Hindlimb muscle (tissue), 1 donor: ENCODE measurements at regions not wholly inside any gene's neighbourhood (a gene's known extent, or its start where the extent isn't known, plus 50 kb on each side); places are given as distances from the start of the nearest gene placed in this dataset.
A peak's percentile ranks its signal among the peaks of the same experiment; 100 is the strongest.
"Not testable (repeated sequence)": the region's sequence is repeated elsewhere in the genome, so short reads cannot be mapped to it uniquely, and the experiment has no call there.

Experiments used
- DNase-seq: peaks from one replicate; pipeline ENCODE4 v3.0.0-alpha.2; 2013

DNA sequence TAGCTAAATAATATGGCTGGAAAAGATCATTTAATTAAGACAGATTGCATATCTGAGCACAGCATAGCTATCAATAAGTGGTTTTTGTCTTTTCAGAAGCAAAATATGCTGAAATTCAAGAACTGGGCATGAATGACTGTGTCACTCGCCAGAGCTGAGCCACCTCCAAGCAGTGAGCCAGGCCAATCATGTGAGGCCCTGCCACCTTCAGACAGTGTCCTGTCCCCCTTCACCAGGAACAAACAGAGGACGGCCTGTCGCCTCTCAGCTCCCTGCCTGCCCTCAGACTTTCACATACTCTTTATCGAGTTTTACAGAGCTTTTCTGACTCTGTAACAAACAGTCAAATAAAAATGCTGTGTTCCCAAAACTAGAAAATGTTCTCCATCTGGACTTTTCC is 171.0 kb upstream of the TSC22D1 start:
- no peak for DNase-seq

DNA sequence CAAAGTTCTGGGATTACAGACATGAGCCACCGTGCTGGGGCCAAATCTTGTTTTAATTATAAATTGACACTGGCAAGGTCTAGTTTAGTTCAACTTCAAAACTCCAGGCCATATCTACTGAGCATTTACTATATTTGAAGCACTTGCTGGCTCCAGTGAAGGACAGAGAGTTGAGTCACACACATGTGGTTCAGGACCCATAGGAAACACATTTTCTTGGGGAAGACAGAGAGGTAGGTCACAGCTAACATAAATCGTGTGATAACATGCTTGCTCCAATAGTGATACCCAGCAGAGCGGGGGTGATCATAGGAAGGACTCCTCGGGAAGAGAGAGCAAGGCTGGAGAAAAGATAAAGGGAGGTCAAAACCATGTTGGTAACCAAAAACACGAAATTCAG is 170.6 kb upstream of the TSC22D1 start:
- no peak for DNase-seq

DNA sequence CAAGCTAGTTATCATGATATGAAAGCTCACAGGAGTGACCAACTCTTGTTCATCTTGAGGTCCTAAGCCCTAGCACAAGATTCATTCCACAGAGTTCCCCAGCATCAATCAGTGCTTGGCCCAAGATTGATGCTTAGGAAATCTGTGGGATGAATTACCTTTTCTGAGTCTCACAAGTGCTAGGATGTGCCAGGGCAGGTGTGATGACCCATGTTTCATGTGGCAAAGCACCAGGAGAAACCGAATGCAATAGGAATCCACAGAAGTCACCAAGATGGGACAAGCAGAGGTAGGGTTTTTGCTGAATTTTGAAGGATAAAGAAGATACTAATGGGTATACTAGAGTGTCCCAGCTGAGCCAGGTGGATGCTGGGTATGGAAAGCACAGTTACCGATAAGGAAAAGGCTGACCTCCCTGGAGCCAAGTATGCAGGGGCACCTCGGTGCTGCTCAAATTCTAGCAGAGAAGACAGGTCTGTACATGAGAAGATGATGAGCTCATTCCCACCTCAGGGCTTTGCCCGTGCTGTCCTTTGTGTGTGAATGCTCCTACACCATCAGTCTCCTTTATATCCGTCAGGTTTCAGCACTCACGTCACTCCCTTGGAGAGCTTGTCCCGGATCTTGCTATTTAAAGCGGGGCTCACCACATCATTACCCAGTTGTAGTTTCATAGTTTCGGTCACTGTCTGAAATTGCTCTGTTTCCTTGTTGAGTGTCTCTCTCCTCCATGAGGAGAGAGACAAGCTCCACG is 168.9 kb upstream of the TSC22D1 start:
- DNase-seq = no peak

DNA sequence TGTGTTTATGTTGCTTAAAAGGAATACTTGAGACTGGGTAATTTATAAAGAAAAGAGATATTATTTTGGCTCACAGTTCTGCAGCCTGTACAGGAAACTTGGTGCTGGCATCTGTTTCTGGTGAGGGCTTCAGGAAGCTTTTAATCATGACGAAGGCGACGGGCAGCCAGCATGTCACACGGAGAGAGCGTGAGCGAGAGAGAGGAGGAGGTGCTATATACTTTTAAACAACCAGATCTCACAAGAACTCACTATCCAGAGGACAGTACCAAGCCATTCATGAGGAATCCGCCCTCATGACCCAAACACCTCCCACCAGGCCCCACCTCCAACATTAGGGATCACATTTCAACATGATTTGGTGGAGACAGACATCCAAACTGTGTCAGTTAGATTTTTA is 163.4 kb upstream of the TSC22D1 start:
- DNase-seq = no peak

DNA sequence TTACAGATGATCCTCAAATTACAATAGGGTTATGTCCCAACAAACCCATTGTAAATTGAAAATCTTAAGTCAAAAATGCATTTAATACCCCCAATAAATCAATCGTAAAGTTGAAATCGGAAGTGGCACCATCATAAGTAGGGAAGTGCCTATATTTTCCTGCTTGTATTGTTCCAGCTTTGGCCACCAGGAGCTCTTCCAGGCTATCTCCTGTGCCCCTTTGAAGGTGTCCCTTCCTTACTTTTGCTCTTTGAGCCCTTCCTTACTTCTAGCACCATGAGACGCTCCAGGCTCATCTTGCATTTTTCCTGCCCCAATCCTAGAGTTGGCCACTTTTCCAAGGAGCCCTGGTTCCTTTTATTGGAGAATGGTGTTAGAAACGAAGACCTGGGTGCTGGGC is 163.0 kb upstream of the TSC22D1 start:
- DNase-seq = no peak

DNA sequence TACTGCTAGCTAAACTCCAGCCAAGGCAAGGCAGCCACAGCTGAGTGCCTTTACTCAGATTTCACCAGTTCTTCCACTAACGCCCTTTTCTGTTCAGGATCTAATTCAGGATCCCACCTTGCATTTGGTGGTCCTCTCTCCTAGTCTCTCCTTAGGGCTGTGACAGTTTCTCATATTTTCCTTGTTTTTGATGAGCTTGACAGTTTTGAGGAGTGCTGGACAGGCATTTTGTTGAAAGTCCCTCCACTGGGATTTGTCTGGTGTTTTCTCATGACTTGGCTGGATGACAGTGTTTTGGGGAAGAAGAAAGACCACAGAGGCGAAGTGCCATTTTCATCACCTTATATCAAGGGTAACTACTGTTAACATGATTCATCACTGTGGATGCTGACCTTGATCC is 162.3 kb upstream of the TSC22D1 start:
- no peak for DNase-seq

DNA sequence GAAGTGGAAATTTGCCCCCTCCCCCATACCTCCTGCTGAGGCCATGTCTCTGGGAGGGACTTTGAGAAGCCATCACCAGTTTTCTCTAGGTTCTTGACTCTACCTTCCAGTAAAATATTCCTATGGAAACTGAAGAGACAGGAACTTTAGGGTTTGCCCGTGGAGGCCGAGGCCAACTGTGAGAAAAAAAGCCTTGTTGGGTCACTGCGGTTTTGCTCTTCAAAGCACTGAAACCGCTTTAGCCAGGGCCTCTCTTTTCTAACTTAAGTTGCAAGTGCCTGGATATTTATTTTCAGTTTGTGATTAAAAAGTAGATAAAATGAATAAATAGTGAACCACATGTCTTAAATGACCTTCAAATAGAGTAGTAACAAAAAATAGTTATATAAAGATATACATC is 159.7 kb upstream of the TSC22D1 start:
- no peak for DNase-seq

DNA sequence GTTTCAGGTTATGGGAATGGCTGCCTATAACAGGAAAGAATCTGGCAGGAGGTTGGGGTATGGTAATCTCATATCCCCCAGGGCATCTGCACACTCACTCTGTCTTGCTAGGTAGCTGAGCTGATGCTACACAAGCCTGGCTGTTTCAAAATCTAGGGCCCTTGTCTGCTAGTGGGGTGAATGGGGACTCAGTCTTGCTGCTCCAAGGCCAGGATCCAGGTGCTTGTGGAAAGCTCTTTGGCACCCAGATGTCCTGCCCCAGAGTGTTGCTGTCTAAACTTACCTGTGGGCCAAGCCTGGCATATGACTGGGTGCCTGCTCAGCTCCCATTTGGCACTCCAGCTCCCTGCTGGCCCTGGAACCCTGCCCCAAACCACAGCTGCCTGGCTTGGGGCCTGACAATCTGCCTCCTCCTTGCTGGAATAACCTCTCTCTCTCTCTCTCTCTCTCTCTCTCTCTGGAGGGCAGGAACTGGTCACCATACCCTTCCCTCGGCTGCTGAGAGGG is 158.1 kb upstream of the TSC22D1 start:
- peak; percentile 35 for DNase-seq

DNA sequence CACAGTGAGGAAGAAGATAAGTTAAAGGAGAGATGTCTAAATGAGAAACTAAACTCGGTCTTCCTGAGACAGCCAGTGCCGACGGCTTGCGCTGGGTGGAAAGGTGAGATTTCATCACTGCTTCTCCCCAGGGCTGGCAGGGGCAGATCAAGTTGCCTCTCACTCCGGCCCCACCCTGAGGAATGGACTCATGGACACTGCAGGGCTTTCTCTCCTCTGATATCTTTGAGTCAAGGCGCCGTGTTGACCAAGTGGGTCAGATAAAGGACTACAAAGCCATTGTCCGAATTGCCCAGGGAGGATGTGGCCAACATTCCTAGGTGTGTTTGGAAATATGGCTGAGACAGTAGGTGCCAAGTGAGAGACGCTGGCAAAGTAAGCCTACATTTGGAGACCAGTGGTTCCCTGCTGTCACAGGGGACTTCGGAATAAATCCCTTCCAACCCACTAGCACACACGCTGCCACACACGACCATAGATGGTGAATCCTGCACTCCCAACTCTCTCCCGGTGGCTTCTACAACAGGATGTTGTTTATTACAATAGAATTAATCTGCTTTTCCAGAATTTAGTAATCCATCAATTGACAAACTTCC is 156.5 kb upstream of the TSC22D1 start:
- no peak for DNase-seq

DNA sequence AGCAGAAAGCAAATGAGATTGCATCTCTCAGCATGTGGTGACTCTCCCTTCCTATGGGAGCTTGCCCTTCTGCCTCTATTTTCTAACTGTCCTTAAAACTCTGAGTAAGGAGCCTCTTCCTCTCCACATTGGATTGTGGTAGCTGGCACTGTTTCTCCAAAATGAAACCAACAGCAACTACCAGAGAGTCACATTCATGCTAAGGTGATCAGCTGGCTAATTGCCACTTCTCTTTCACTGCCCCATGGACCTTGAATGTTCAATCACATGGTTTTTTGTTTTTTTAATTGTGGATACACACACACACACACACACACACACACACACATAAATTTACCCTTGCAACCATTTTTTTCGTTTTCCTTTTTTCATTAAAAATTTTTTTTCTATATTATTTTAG is 154.7 kb upstream of the TSC22D1 start:
- no peak for DNase-seq

DNA sequence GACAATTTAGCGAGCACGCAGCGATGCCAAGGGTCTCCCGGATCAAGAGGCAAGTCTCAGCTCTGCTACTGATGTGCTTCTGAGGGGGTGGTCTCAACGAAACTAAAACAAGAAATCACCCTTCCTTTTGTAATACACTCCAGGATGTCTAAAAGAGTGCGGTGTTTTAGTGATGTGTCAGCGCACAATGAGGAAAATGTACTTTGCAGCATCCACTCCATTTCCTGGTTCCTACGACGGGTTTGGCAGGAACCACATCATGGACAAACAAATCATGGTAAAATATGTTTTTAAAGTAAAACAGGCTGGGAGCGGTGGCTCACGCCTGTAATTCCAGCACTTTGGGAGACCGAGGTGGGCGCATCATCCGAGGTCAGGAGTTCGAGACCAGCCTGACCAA is 154.0 kb upstream of the TSC22D1 start:
- DNase-seq = no peak

DNA sequence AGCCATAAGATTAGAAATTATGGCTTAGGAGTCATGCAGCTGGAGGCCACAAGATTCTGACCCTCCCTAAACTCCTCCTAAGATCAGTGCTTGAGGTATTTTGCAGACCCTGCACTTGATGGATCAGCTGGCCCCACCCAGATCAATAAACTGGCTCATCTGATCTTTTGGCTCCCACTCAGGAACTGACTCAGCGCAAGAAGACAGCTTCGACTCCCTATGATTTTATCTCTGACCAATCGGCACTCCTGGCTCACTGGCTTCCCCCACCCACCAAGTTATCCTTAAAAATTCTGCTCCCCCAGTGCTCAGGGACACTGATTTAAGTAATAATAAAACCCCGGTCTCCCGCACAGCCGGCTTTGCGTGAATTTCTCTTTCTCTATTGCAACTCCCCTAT is 151.5 kb upstream of the TSC22D1 start:
- not testable (repeated sequence) for DNase-seq

DNA sequence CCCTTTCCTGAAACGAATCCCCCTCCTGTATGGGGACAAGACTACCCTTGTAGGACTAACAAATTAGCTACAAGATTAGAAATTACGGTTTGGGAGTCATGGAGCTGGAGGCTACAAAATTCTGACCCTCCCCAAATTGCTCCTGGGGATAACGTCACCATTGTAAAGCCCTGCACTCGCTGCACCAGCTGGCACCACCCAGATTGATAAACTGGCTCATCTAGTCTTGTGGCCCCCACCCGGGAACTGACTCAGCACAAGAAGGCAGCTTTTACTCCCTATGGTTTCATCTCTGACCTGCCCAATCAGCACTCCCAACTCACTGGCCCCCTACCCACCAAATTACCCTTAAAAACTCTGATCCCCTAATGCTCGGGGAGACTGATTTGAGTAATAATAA is 150.6 kb upstream of the TSC22D1 start:
- no peak for DNase-seq

DNA sequence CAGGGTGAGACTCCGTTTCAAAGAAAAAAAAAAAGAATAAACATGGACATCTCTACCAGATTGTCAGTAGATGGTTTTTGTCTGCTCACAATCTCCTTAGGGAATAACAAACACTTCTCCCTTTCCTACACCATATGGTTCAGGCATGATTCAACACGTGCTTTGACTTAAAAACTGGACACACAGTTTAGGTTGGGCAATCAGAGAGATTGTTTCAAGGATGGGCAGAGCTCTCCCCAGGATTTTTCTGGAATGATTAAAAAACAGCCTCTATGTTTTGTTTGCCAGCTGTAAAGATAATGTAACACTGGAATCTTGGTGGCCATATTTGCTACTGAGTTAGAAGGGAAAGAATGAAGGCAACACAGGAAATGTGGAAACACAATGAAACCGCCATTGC is 150.1 kb upstream of the TSC22D1 start:
- no peak for DNase-seq

DNA sequence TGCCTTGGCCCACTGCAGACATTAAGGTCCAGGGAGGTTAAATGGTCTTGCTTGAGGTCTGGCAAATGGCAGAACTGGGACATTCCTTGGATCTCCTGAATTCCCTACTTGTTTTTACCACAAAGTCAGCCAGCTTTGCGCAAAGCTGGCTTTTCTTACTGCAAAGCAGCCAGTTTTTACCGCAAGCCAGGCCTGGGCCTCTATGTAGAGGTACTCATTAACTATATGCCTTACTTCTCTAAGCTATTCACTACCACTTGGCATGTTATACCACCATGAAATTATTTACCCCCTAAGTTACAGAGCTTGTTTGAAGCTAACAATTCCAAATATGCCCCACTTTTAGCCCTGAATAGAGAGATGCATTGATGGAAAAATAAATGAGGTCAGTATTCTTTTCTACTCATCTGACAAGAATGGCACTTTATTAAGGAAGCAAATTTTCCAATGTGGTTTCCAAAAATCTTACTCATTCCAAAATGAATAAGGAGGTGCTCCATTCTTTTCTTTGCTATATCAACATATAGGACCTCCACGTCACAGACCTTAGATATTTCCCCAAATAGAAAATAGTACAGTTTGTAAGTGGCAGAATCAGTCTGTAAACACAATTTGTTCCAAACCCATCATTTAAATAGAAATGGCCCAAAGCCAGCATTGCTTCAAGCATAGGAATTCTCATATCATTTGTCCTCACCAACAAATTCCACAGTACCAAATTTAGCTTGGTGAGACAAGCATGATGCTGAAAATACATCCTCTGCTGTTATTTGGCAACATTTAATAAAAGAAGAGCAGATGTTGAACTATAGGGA is 143.9 kb upstream of the TSC22D1 start:
- DNase-seq = peak; percentile 42

DNA sequence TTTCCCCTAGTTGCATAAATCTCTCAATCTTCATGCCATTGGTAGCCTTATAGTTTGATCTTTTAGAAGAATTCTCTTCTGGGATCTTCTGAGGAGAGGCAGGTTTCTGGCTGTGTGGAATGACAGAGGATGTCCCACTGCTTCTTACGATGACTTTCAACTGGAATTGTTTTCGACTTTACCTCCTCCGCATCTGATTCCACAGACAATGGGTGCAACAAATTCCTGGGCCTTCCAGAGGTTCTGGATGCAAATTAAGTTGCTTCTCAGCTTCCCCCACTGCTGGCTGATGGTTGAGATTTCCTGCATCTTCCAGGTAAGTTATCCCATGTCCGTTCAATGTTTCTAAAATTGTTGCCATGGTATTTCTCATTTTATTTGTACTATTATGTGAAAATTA is 142.3 kb upstream of the TSC22D1 start:
- no peak for DNase-seq

DNA sequence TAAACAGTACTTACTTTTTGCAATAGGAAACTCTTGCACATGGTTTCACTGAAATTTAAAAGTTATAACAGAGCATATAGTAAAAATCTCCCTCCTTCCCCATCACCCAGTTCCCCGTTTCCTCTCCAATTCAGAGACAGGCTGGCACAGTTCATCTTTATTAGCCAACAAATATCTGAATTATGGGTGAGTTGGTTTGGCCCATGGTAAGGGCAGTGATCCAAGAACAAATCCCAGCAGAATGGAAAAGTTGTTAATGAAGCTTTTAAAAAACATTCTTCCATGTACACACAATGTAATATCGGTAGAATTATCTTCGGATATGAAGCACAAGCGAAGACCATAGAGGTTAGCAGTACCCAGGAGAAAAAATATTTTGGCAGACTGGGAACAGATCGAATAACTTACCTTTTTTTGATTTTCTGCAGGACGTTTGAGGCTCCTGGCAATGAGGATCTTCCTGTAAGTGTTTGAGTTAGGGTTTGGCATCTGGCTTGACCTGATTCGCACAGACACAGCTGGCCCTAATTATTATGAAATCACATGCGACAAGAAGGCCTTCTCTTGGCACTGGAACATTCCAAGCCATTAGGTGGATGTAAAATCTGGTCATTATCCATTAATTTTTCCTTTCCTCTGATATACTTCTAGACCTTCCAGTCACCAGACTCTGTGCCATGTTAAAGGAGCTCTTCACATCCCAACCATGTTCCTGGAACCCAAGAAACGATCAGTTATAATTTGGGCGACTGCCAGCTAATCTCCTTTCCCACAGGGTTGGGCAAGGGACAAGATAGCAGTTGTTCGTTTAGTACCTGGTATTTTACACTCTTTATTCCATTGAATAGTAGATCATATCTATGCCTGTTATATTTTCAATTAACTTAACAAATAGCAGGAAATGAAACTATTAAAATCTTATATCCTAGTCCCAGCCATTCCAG is 139.4 kb upstream of the TSC22D1 start:
- peak; percentile 45 for DNase-seq

DNA sequence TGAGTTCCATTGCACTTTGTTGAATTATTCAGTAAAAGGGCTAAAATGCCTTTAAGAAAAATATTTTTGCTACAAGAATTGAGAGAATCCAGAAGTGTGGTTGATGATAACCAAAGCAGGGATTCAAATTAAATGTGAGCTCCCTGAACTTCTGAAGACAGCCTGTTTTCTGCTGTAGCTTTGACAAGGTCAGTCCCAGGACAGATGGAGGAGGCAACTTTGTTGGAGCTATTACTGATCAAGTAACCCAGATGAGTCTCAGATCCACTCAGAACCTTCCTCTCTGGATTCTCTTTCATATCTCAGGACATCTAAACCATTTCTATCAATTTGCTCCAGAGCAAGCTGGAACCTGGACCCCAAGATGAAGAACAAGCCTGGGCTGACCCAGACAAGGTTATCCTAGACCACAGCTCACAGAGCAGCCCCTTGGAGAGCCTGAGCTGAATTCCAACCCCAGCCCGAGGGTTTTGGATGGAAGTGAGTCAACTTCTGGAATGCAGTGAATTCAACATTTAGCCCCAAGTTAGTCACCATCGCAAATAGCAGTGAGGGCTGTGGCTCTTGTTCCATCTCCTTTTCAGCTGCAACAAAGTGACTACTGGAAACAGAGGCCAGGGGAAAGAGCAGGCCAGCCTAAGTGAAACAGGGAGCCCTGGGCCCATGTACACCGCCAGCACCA is 137.8 kb upstream of the TSC22D1 start:
- DNase-seq = no peak

DNA sequence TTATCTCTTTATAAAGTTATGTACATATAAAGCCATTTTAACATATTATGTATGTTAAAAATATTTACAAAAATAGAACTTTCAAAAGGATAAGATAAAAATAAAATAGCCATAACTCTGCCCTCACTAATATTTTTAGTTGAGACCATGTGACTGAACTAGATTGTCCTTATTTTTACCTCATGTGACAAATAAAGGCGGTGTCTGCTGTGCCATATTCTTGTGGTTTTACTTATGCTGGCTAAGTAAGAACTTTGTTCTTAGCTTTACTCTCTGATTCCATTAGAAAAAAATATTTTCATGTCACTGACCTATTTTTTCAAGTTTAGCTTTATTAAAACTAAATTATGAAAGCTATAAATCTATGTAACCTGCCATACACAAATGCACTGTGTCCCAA is 135.6 kb upstream of the TSC22D1 start:
- DNase-seq = no peak

DNA sequence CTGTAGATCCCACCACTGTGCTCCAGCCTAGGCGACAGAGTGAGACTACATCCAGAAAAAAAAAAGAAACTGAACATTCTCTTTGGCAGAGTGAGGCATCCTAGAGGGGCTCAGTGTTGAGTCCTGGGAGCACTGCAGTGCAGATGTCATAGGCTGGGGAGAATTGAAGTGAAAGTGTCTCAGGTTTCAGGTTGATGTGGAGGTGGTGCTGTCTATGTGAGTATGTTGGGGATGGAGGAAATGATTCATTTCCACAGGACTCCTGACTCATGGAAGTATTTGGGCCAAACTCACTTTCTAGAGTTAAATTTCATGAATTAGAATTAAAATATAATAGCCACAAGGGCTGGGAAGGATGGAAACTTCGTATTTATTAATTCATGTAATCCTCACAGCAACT is 134.4 kb upstream of the TSC22D1 start:
- peak; percentile 15 for DNase-seq

DNA sequence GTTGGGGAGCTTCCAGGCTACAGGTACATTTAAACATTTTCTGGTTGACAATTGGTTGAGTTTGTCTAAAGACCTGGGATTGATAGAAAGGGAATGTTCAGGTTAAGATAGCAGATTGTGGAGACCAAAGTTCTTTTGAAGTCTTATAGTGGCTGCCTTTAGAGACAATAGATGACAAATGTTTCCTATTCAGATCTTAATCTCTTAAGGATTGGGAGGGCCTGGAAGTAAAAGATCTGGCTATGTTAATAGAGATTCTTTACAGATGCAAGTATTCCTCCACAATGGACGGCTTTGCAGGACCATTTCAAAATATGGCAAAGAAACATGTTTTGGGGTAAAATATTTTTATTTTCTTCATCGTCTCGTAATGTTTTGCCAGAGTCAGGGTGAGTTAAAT is 128.7 kb upstream of the TSC22D1 start:
- DNase-seq = not testable (repeated sequence)

DNA sequence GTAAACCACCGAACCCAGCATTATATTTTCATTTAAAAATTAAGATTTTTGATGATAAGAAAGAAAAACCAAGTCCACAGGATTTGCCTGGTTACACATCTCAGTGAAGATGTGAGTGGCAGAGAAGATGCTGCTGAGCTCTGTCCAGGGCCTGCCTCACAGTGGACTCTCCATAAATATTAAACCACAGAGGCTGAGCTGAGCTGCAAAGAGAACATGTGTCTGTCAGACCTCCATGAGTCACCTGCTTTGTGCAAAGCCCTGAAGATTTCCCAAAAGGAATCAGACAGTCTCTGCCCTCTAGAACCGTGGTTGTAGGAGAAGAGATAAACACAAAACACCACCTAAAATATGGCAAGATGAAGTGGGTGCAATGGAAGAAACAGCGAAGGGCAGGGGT is 127.2 kb upstream of the TSC22D1 start:
- no peak for DNase-seq
